ENCODE measurements at regions not wholly inside any gene's neighbourhood (a gene's known extent, or its start where the extent isn't known, plus 50 kb on each side); places are given as distances from the start of the nearest gene placed in this dataset.

GRCh38 chr9:13814647-13815400 is 499.1 kb downstream of the NFIB start:
- intact Hi-C loops (cut with DNase I), result loop anchor here (10.0 kb wide), 1 partner anchor 60 kb away; no protein-coding TSS in a partner anchor
- Histone ChIP-seq H3K36me3 (no peaks in the 10 kb centered on the region), H3K4me3 (no peak overlapping the region), H3K27me3 (no peaks in the 10 kb centered on the region), H3K27ac (no peak overlapping the region), H3K4me1 (no peaks in the 10 kb centered on the region), H3K9me3 (no peaks in the 10 kb centered on the region)
- WGBS, 2 donors, result 80 to 86% methylated on average over 1 of the region's 1 CpG
- no peak for DNase-seq
- TF ChIP-seq POLR2A (IDR thresholded peaks at IDR 0.05), result no peak
- no peak for TF ChIP-seq EP300 (IDR thresholded peaks at IDR 0.05)
- no peak for TF ChIP-seq CTCF (IDR thresholded peaks at IDR 0.05)
- TF ChIP-seq POLR2AphosphoS5 (IDR thresholded peaks at IDR 0.05), result no peak

GRCh38 chr9:13811876-13812275 is 502.1 kb downstream of the NFIB start:
- no peaks in the 10 kb centered on the region for H3K36me3 ChIP-seq
- TF ChIP-seq POLR2AphosphoS5 (IDR thresholded peaks at IDR 0.05), result no peak
- TF ChIP-seq EP300 (IDR thresholded peaks at IDR 0.05), result no peak
- TF ChIP-seq POLR2A (IDR thresholded peaks at IDR 0.05), result no peak
- no peak for TF ChIP-seq CTCF (IDR thresholded peaks at IDR 0.05)
- H3K27me3 ChIP-seq, result no peaks in the 10 kb centered on the region
- no peak overlapping the region for H3K27ac ChIP-seq
- no peaks in the 10 kb centered on the region for H3K9me3 ChIP-seq
- intact Hi-C loops (cut with DNase I), result loop anchor here (10.0 kb wide), 1 partner anchor 57 kb away; no protein-coding TSS in a partner anchor
- no peak for DNase-seq
- H3K4me1 ChIP-seq, result no peaks in the 10 kb centered on the region
- H3K4me3 ChIP-seq, result no peak overlapping the region

GRCh38 chr9:13810510-13810909 is 503.4 kb downstream of the NFIB start:
- no peak for TF ChIP-seq EP300 (IDR thresholded peaks at IDR 0.05)
- no peak for TF ChIP-seq POLR2A (IDR thresholded peaks at IDR 0.05)
- no peak for TF ChIP-seq CTCF (IDR thresholded peaks at IDR 0.05)
- TF ChIP-seq POLR2AphosphoS5 (IDR thresholded peaks at IDR 0.05), result no peak
- no peaks in the 10 kb centered on the region for H3K27me3 ChIP-seq
- no peaks in the 10 kb centered on the region for H3K9me3 ChIP-seq
- H3K4me3 ChIP-seq, result no peak overlapping the region
- 89 to 91% methylated on average over 6 of the region's 6 CpGs for WGBS, 2 donors
- no peak for DNase-seq
- H3K36me3 ChIP-seq, result no peaks in the 10 kb centered on the region
- no peaks in the 10 kb centered on the region for H3K4me1 ChIP-seq
- intact Hi-C loops (cut with DNase I), result loop anchor here (10.0 kb wide), 1 partner anchor 56 kb away; no protein-coding TSS in a partner anchor
- H3K27ac ChIP-seq, result no peak overlapping the region

- WGBS, 2 donors, result 89 to 93% methylated on average over 1 of the region's 1 CpG
- TF ChIP-seq POLR2AphosphoS5 (IDR thresholded peaks at IDR 0.05) (no peak), EP300 (IDR thresholded peaks at IDR 0.05) (no peak), POLR2A (IDR thresholded peaks at IDR 0.05) (no peak), CTCF (IDR thresholded peaks at IDR 0.05) (no peak)
- H3K4me1 ChIP-seq, result no peaks in the 10 kb centered on the region
- no peaks in the 10 kb centered on the region for H3K9me3 ChIP-seq
- H3K4me3 ChIP-seq, result no peak overlapping the region
- H3K27me3 ChIP-seq, result no peaks in the 10 kb centered on the region
- H3K36me3 ChIP-seq, result no peaks in the 10 kb centered on the region
- no peak for DNase-seq
- H3K27ac ChIP-seq, result no peak overlapping the region
- intact Hi-C loops (cut with DNase I), result no loop called here
These were observed 504.5 kb downstream of the NFIB start for GRCh38 chr9:13809401-13809800.

- Histone ChIP-seq H3K4me3 (no peak overlapping the region), H3K27ac (no peak overlapping the region), H3K9me3 (no peaks in the 10 kb centered on the region), H3K4me1 (no peaks in the 10 kb centered on the region), H3K27me3 (no peaks in the 10 kb centered on the region), H3K36me3 (no peaks in the 10 kb centered on the region)
- WGBS, 2 donors, result 88 to 92% methylated on average over 4 of the region's 4 CpGs
- DNase-seq, result no peak
- TF ChIP-seq POLR2AphosphoS5 (IDR thresholded peaks at IDR 0.05), result no peak
- TF ChIP-seq POLR2A (IDR thresholded peaks at IDR 0.05), result no peak
- TF ChIP-seq EP300 (IDR thresholded peaks at IDR 0.05), result no peak
- no peak for TF ChIP-seq CTCF (IDR thresholded peaks at IDR 0.05)
- intact Hi-C loops (cut with DNase I), result no loop called here
These were observed 506.8 kb downstream of the NFIB start for GRCh38 chr9:13807118-13807517.

All from sigmoid colon (tissue), 6 donors.